HEK293 (cell line): ENCODE measurements at regions not wholly inside any gene's neighbourhood (a gene's known extent, or its start where the extent isn't known, plus 50 kb on each side); places are given as distances from the start of the nearest gene placed in this dataset.

Experiments
- CTCF ChIP-seq: fragments of 450-650 bp; formaldehyde crosslinking; IDR thresholded peaks from 2 replicates; pipeline ENCODE4 v1.5.1; 2016; ENCODE audit warnings: missing biosample characterization, missing genetic modification characterization
- REST ChIP-seq: fragments of 450-650 bp; formaldehyde crosslinking; IDR thresholded peaks from 2 replicates; pipeline ENCODE4 v1.5.1; 2016; ENCODE audit warnings: missing biosample characterization, missing genetic modification characterization
- ZBTB21 ChIP-seq: fragments of 450-650 bp; formaldehyde crosslinking; IDR thresholded peaks from 2 replicates; pipeline ENCODE4 v1.5.1; 2017; ENCODE audit warnings: missing biosample characterization, missing genetic modification characterization
- ZBTB8A ChIP-seq: fragments of 450-650 bp; formaldehyde crosslinking; IDR thresholded peaks from 2 replicates; pipeline ENCODE4 v1.5.1; 2016; ENCODE audit warnings: missing biosample characterization, missing genetic modification characterization
- ZNF174 ChIP-seq: fragments of 450-650 bp; formaldehyde crosslinking; IDR thresholded peaks from 2 replicates; pipeline ENCODE4 v1.5.0; 2017; ENCODE audit warnings: missing biosample characterization, mild to moderate bottlenecking, missing genetic modification characterization
- ZNF280D ChIP-seq: fragments of 450-650 bp; formaldehyde crosslinking; IDR thresholded peaks from 2 replicates; pipeline ENCODE4 v1.5.1; 2016; ENCODE audit warnings: missing biosample characterization, missing genetic modification characterization
- ZNF292 ChIP-seq: fragments of 450-650 bp; formaldehyde crosslinking; IDR thresholded peaks from 2 replicates; pipeline ENCODE4 v1.5.1; 2016; ENCODE audit warnings: low read depth, missing biosample characterization, missing genetic modification characterization, borderline replicate concordance
- ZNF394 ChIP-seq: fragments of 450-650 bp; formaldehyde crosslinking; IDR thresholded peaks from 2 replicates; pipeline ENCODE4 v1.5.1; 2016; ENCODE audit warnings: missing biosample characterization, missing genetic modification characterization, mild to moderate bottlenecking, moderate library complexity, borderline replicate concordance
- ZNF501 ChIP-seq: fragments of 450-650 bp; formaldehyde crosslinking; IDR thresholded peaks from 2 replicates; pipeline ENCODE4 v1.5.1; 2016; ENCODE audit warnings: missing biosample characterization, missing genetic modification characterization
- ZNF510 ChIP-seq: fragments of 450-650 bp; formaldehyde crosslinking; IDR thresholded peaks from 2 replicates; pipeline ENCODE4 v1.5.1; 2018; ENCODE audit warnings: mild to moderate bottlenecking, missing genetic modification characterization, missing biosample characterization; ENCODE audit not compliant: insufficient replicate concordance
- ZNF707 ChIP-seq: fragments of 450-650 bp; formaldehyde crosslinking; IDR thresholded peaks from 2 replicates; pipeline ENCODE4 v1.5.1; 2016; ENCODE audit warnings: missing biosample characterization, missing genetic modification characterization
- ZNF747 ChIP-seq: fragments of 450-650 bp; formaldehyde crosslinking; IDR thresholded peaks from 2 replicates; pipeline ENCODE4 v1.5.1; 2016; ENCODE audit warnings: missing biosample characterization, missing genetic modification characterization

- TF ChIP-seq ZNF292 (tag by site-specific recombination): no peak
- TF ChIP-seq ZBTB21 (tag by site-specific recombination): no peak
- no peak for TF ChIP-seq CTCF (tag by site-specific recombination)
- TF ChIP-seq ZNF501: no peak
- TF ChIP-seq ZBTB8A (tag by site-specific recombination): no peak
- TF ChIP-seq ZNF707 (tag by site-specific recombination): no peak
- TF ChIP-seq ZNF394 (tag by site-specific recombination): no peak
- no peak for TF ChIP-seq REST (tag by site-specific recombination)
- TF ChIP-seq ZNF174 (tag by site-specific recombination): no peak
- no peak for TF ChIP-seq ZNF510
- TF ChIP-seq ZNF280D (tag by site-specific recombination): no peak
- no peak for TF ChIP-seq ZNF747
These were observed 57.4 kb upstream of the KCNA1 start for GRCh38 chr12:4852308-4852707.
